DMS53 treated with DMSO at 0.1 percent for 48 hours (cell line): ENCODE measurements at regions not wholly inside any gene's neighbourhood (a gene's known extent, or its start where the extent isn't known, plus 50 kb on each side); places are given as distances from the start of the nearest gene placed in this dataset.
"Not testable (repeated sequence)": the region's sequence is repeated elsewhere in the genome, so short reads cannot be mapped to it uniquely, and the experiment has no call there.

Experiments used
- DNase-seq: peaks from one replicate; lab custom pipeline; 2025; ENCODE audit not compliant: unreplicated experiment; lab: John Stamatoyannopoulos, UW

- DNase-seq, result no peak
Observed at GRCh38 chr16:29311461-29312344, 94.8 kb downstream of the NPIPB11 start.

- DNase-seq, result no peak
Observed at GRCh38 chr16:29310852-29311314, 95.6 kb downstream of the NPIPB11 start.

DNA sequence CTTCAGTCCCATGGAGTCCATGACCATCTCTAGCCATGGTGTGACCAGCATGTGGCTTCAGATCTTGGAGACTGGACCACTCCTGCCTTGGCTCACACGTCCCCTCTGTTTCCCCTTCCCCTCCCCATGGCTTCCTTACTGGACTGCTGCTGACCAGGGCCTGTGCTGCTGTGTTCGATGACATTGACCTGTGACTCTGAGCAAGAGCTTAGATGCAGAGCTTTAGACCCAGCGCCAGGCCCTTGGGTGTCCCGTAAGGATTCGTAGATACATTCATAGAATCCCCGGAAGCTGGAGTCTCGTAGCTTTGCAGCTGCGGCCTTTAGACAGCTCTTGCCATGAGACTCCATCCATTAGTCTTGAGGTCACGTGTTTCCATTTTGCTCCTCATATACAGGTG, 96.3 kb downstream of the NPIPB11 start:
- DNase-seq, result not testable (repeated sequence)

DNA sequence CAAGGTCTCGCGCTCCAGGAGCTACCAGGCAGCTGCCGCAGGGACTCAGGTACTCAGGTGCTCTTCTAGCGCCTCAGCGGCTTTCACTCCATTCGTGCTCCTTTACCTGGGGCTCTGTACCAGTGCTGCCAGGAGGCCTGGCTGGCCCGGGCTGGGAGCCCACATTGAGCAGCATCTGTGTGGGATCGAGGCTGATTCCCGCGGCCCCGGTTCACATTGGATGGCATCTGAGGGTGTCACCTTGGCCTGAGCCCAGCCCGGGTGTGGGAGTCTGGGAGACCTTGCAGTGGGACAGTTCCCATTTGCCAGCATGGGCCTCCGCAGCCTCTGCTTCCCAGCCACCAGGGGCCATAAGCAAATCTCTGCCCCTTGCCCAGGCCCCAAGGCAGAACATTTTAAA, 96.9 kb downstream of the NPIPB11 start:
- DNase-seq, result not testable (repeated sequence)

DNA sequence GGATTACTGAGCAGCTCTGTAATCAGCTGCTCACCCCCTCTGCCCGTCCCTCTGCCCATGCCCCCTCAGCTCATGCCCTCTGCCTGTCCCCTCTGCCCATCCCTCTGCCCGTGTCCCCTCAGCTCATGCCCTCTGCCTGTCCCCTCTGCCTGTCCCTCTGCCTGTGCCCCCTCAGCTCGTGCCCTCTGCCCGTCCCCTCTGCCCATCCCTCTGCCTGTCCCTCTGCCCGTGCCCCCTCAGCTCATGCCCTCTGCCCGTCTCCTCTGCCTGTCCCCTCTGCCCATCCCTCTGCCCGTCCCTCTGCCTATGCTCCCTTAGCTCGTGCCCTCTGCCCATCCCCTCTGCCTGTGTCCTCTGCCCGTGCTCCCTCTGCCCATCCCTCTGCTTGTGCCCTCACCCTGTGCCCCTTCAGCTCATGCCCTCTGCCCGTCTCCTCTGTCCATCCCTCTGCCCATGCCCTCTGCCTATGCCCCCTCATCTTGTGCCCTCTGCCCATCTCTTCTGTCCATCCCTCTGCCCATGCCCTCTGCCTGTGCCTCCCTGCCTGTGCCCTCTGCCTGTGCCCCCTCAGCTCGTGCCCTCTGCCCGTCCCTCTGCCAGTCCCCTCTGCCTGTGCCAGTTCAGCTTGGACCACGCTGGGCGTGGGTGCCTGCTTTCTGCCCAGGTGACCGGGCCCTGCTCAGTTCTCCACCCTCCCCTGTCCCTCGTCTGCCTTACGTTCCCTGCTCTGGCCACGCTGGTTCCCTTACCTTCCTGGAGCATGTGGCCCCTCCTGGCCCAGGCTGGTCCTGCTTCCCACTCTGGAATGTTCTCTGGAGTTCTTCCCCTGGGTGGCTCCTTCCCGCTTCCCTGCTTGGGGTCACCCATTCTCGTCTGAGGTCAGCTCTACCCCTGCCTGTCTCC, 97.6 kb downstream of the NPIPB11 start:
- no peak for DNase-seq

DNA sequence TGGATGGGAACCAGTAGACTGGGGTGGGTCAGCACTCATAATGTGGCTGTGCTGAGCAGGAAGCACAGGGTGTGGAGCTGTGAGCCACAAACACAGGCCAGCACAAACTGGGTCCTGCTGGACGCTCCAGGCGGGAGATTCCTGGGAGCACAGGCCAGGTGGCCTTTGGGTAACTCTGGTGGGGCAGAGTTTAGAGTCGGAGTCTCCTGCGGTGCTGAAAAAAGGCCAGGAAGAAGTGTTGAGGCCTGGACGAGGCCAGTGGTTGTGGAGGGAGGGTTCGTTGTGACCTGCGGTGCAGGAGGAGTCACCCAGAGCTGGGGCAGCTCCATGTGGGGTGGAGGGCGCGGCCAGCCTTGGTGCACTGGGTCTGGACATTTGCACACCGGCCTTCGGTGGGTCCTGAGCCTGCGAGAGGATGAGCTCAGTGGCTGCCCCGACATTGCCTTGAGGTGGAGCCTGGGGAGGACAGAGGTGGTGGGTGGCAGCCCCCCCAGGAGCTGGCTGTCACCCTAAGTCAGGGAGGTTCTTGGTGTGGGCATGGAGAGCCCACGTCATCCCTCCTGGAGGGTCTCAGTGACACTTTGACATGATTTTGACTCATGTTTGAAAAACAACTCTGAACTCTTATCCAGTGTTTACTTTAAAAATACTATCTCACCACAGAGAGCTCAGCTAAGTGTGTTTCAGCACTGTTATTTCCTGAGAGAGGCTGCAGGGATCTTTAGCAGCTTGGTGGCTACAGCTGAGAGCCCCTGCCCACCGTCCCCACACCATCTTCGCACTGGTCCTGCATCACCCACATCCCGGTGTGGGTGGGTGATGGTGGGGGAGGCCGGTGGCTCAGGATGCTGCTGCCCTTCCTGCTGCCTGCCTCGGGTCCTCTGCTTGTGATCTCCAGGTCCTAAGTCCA, 98.7 kb downstream of the NPIPB11 start:
- no peak for DNase-seq

- DNase-seq, result no peak
Observed at GRCh38 chr16:29306943-29307597, 99.4 kb downstream of the NPIPB11 start.

DNA sequence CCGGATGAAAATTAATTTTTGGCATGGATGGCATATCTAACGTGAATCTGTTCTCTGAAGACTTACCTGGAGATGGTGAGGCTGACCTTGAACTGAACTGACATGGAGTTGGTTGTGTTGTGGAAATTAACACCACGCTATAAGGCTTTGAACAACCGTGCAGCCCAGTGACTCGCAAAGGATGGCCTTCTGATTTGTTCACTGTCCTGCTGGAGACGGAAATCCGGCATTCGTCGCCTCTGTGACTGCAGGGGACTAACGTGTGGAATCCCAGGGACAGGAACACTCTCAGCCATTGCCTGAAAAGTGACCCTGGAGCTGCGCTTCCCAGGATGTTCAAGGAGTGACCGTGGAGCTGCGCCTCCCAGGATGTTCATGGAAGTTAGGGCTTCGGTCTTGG, 100.3 kb downstream of the NPIPB11 start:
- DNase-seq, result no peak

DNA sequence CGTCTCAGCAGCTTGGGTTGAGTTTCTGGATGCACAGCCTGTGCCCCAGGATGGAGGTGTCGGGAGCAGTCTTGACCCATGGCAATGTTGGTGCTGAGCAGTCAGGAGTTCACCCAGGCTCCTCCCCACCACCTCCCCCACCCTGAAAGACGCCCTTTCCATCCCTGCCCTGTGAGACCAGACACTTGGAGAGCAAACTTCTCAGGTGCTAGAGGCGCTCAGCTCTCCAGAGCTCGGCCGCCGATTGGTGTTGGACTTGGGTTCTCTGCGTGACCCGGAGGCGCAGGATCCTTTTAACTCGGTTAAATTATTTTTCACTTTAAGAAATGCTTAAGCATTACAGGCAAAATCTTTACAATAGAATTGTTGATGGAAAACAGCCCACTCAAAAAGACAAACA, 101.5 kb downstream of the NPIPB11 start:
- not testable (repeated sequence) for DNase-seq

DNA sequence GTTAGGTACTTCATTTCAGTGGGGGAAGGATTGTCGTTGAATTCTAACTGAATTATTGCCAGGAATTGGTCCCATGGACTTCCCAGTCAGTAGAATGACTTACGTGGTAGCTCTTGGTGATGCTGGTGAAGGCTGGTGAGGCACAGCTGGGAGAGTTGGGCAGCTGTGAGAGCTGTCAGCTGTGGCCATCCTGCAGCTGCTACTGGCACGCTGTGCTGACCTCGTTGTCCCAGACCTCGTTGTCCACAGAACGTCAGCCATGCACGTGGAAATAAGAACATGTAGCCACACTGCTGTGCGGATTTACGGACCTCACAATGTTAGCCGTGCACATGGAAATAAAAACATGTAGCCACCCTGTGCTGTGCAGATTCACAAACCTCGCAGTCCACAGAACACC, 102.3 kb downstream of the NPIPB11 start:
- DNase-seq, result no peak

DNA sequence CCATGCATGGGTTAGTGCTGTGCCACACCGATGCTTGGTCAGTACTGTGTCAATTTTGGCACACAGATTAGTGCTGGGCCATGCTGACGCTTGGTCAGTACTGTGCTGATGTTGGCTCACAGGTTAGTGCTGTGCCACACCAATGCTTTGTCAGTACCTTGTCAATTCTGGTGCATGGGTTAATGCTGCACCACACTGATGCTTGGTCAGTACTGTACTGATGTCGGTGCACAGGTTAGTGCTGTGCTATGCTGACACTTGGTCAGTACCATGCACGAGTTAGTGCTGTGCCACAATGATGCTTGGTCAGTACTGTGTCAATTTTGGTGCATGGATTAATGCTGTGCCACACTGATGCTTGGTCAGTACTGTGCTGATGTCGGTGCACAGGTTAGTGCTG, 103.0 kb downstream of the NPIPB11 start:
- DNase-seq, result no peak

DNA sequence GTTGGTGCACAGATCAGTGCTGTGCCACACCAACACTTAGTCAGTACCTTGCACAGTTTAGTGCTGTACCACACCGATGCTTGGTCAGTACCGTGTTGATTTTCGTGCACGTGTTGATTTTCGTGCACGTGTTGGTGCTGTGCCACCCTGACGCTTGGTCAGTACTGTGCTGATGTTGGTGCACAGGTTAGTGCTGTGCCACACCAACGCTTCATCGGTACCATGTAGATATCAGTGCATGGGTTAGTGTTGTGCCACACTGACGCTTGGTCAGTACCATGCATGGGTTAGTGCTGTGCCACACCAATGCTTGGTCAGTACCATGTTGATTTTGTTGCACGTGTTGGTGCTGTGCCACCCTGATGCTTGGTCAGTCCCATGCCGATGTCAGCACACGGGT, 103.5 kb downstream of the NPIPB11 start:
- no peak for DNase-seq

- not testable (repeated sequence) for DNase-seq
Observed at GRCh38 chr16:29302433-29302832, 104.1 kb downstream of the NPIPB11 start.

DNA sequence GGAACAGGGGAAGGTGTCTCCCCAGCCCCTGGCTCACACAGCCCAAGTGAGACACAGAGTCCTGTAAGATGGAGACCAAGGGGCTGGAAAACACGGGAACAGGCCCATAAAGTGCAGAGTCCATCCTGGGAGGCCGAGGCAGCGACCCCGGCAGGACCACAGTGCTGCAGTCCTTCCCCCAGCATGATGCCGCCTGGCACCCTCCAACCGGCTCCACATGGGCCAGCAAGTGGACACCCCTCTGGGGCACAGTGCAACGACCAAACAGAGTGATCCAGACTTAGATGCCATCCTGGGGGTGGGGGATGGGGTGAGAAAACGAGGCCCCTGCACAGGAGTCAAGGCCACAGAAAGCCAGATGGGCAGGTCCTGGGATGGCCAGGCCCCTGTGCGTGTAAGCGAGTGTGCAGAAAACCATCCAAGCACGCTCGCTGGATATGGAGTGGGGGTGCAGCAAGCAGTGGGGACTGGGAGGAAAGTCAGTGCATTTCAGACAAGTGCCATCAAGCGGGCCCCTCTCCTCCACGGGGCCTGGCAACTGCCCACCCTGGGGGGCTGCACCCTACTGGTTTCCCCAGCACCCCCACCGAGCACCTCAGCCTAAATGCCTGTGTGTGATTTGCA, 104.7 kb downstream of the NPIPB11 start:
- DNase-seq, result not testable (repeated sequence)

- not testable (repeated sequence) for DNase-seq
Observed at GRCh38 chr16:29300541-29301535, 105.7 kb downstream of the NPIPB11 start.

GRCh38 chr16:29300030-29300491, 106.5 kb downstream of the NPIPB11 start:
- DNase-seq, result not testable (repeated sequence)

DNA sequence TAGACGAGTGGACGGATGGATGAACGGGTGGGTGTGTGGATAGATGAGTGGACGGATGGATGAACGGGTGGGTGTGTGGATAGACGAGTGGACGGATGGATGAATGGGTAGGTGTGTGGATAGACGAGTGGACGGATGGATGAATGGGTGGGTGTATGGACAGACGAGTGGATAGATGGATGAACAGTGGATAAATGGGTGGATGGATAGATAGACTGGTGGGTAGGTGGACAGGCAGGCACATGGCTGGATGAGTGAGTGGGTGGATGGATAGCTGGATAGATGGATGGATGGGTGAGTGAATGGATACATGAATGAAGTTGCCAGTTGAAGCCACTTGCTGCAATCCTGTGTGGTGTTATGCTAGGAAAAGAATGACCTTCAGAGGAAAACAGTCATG, 107.5 kb downstream of the NPIPB11 start:
- not testable (repeated sequence) for DNase-seq

DNA sequence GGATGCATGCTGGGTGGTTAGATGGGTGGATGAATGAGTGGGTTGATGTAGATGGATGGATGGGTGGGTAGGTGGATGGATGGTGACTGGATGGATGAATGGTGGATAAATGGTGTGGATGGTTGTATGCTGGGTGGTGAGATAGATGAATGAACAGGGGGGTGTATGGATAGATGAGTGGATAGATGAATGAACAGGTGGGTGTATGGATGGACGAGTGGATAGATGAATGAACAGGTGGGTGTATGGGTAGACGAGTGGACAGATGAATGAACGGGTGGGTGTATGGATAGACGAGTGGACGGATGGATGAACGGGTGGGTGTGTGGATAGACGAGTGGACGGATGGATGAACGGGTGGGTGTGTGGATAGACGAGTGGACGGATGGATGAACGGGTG, 108.2 kb downstream of the NPIPB11 start:
- DNase-seq, result not testable (repeated sequence)
